NT2/D1 (cell line): ENCODE measurements at regions not wholly inside any gene's neighbourhood (a gene's known extent, or its start where the extent isn't known, plus 50 kb on each side); places are given as distances from the start of the nearest gene placed in this dataset.

ENCODE experiments used
- YY1 ChIP-seq: IDR thresholded peaks from 2 replicates; pipeline ENCODE4 v1.6.1; 2011; ENCODE audit not compliant: insufficient read length, insufficient read depth
- ZNF274 ChIP-seq: IDR thresholded peaks from 2 replicates; pipeline ENCODE4 v1.6.1; 2011; ENCODE audit warnings: mild to moderate bottlenecking, low read depth, low read length

- TF ChIP-seq ZNF274 (no peak), YY1 (no peak)
These were observed 266.3 kb upstream of the AGAP1 start for GRCh38 chr2:235227590-235227989.
